CD14-positive monocyte (primary cell): ENCODE measurements at regions not wholly inside any gene's neighbourhood (a gene's known extent, or its start where the extent isn't known, plus 50 kb on each side); places are given as distances from the start of the nearest gene placed in this dataset.

Source experiments
- DNase-seq, 3 donors: peaks; one replicate each; pipeline ENCODE4 v3.0.0-alpha.2; 2011 to 2022
- H2AFZ ChIP-seq: 2 replicates; pipeline ENCODE4 v1.6.0; 2012; ENCODE audit warnings: mild to moderate bottlenecking, low read depth, low read length, inconsistent platforms; ENCODE audit not compliant: insufficient read depth, poor library complexity, severe bottlenecking
- H3K27ac ChIP-seq, 2 donors: 1 replicate in 1 of 2; 2 replicates in 1 of 2; pipeline ENCODE4 v1.5.1; 2012 to 2013; ENCODE audit warnings: low read length in 2 of 2, control low read depth in 1 of 2, inconsistent platforms in 1 of 2, low read depth in 1 of 2, mild to moderate bottlenecking in 1 of 2
- H3K27me3 ChIP-seq, 2 donors: one replicate each; pipeline versions ENCODE4 v1.6.0 to v1.6.1; 2011 to 2013; ENCODE audit warnings: low read length in 2 of 2; ENCODE audit not compliant: control insufficient read depth in 2 of 2, insufficient read depth in 2 of 2
- H3K36me3 ChIP-seq, 2 donors: replicated peaks in 1 of 2; 1 replicate in 1 of 2; 2 replicates in 1 of 2; pipeline versions ENCODE4 v1.5.1 to v1.6.1; 2012 to 2013; ENCODE audit warnings: low read length in 2 of 2, control low read depth in 1 of 2, inconsistent platforms in 1 of 2, mild to moderate bottlenecking in 1 of 2; ENCODE audit not compliant: insufficient read depth in 2 of 2, control insufficient read depth in 1 of 2
- H3K4me1 ChIP-seq, 2 donors: 1 replicate in 1 of 2; 2 replicates in 1 of 2; pipeline versions ENCODE4 v1.5.1 to v1.6.1; 2012 to 2013; ENCODE audit warnings: low read length in 2 of 2, control low read depth in 1 of 2, inconsistent platforms in 1 of 2, mild to moderate bottlenecking in 1 of 2, moderate library complexity in 1 of 2; ENCODE audit not compliant: insufficient read depth in 2 of 2, control insufficient read depth in 1 of 2
- H3K4me2 ChIP-seq: replicated peaks from 2 replicates; pipeline ENCODE3; 2012; ENCODE audit warnings: low read length, moderate library complexity, mild to moderate bottlenecking; ENCODE audit not compliant: poor library complexity, severe bottlenecking; ENCODE audit errors: extremely low read depth
- H3K4me3 ChIP-seq, 3 experiments: fragments of 200-600 bp in 1 of 3; sonication (generic) in 1 of 3; replicated peaks in 1 of 3; 1 replicate in 2 of 3; 2 replicates in 1 of 3; pipeline ENCODE4 v1.5.1; 2011 to 2013; ENCODE audit warnings: low read length in 3 of 3, mild to moderate bottlenecking in 3 of 3, control low read depth in 2 of 3, low read depth in 2 of 3, inconsistent platforms in 1 of 3, moderate library complexity in 1 of 3
- H3K79me2 ChIP-seq: 2 replicates; pipeline ENCODE4 v1.6.0; 2012; ENCODE audit warnings: mild to moderate bottlenecking, control low read depth, inconsistent platforms, low read length, moderate library complexity; ENCODE audit not compliant: insufficient read depth
- H3K9ac ChIP-seq: 2 replicates; pipeline ENCODE4 v1.6.0; 2017; ENCODE audit warnings: low read length, mild to moderate bottlenecking; ENCODE audit not compliant: insufficient read depth, poor library complexity, severe bottlenecking
- H3K9me3 ChIP-seq, 2 donors: replicated peaks in 1 of 2; 1 replicate in 1 of 2; 2 replicates in 1 of 2; pipeline versions ENCODE4 v1.5.1 to v1.6.1; 2012 to 2013; ENCODE audit warnings: low read length in 2 of 2, control low read depth in 1 of 2; ENCODE audit not compliant: control insufficient read depth in 1 of 2, insufficient read depth in 1 of 2
- H4K20me1 ChIP-seq: 2 replicates; pipeline ENCODE4 v1.6.0; 2012; ENCODE audit warnings: mild to moderate bottlenecking, low read length, control low read depth, moderate library complexity; ENCODE audit not compliant: insufficient read depth
- H3K27ac Mint-ChIP-seq, 7 donors: one replicate each; pipeline ENCODE4 v1.8.0; 2020; ENCODE audit warnings: mild to moderate bottlenecking in 7 of 7, mixed read lengths in 7 of 7, moderate library complexity in 6 of 7, inconsistent platforms in 2 of 7
- H3K27me3 Mint-ChIP-seq, 3 donors: one replicate each; pipeline ENCODE4 v1.8.0; 2021 to 2022; ENCODE audit warnings: low read depth in 3 of 3, mild to moderate bottlenecking in 3 of 3, mixed read lengths in 3 of 3, moderate library complexity in 3 of 3, inconsistent platforms in 1 of 3
- H3K36me3 Mint-ChIP-seq, 2 donors: one replicate each; pipeline ENCODE4 v1.8.0; 2020; ENCODE audit warnings: mixed read lengths in 2 of 2, inconsistent platforms in 1 of 2, mild to moderate bottlenecking in 1 of 2
- H3K4me1 Mint-ChIP-seq: one replicate; pipeline ENCODE4 v1.8.0; 2020; ENCODE audit warnings: mild to moderate bottlenecking, mixed read lengths
- H3K4me3 Mint-ChIP-seq, 2 donors: one replicate each; pipeline ENCODE4 v1.8.0; 2020; ENCODE audit warnings: mild to moderate bottlenecking in 2 of 2, mixed read lengths in 2 of 2, moderate library complexity in 1 of 2
- H3K9me3 Mint-ChIP-seq, 7 donors: one replicate each; pipeline ENCODE4 v1.8.0; 2020 to 2022; ENCODE audit warnings: mixed read lengths in 7 of 7, mild to moderate bottlenecking in 6 of 7, moderate library complexity in 6 of 7, inconsistent platforms in 2 of 7
- WGBS: methylation state at CpG from one replicate; pipeline ENCODE4 v1.1.5; 2013; ENCODE audit warnings: missing lambda C conversion rate; ENCODE audit not compliant: insufficient coverage; 5-methylcytosine and 5-hydroxymethylcytosine counted together
- intact Hi-C, 2 donors: fragments of 100-400 bp; cut with micrococcal nuclease; formaldehyde crosslinking; loops; one replicate each; pipeline versions ENCODE4 v1.15.0 to v1.15.1; 2023
- TF ChIP-seq, protein P1 (sequence below): fragments of 200-600 bp; IDR thresholded peaks from one replicate; pipeline ENCODE4 v1.8.0; 2022; ENCODE audit warnings: antibody characterized with exemption, mild to moderate bottlenecking

DNA sequence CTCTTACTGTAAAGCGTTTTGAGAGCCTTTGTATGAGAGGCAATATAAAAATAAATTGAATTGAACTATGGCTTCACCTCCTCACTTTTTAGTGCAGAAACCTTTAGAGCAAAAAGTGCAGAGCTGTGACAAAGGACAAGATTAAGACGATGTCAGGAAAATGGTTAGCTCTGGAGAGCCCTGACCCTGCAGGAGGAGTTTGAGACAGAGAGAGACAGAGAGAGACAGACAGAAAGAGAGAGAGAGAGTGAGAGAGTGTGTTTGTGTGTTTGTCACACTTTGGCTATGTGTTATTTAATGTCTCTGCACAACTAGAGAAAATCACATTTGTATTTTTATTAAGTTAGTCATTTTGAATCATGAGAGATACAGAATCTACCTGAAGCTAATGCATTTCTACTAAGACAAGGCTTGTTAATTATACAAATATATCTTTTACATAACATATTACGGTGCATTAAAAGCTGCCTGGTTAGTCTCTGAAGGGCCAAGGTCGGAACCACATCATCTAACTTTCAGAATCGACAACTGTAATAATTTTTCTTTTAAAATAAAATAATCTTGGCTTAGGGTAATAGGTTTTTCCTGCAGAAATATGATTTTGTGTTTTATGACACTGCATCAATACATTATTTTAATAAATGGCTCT, 423.5 kb upstream of the ZEB2 start:
- H2AFZ ChIP-seq = no peak overlapping the region
- Mint-ChIP-seq H3K27ac (no peak overlapping the region), H3K4me3 (no peak overlapping the region), H3K9me3 (peaks cover 0 to 13% (median 2%) of the 10 kb centered on the region in 7 donors), H3K4me1 (peaks cover 20% of the 10 kb centered on the region), H3K27me3 (peaks cover 0 to 5% (median 0%) of the 10 kb centered on the region in 3 donors), H3K36me3 (no peaks in the 10 kb centered on the region)
- peaks cover 9 to 12% of the 10 kb centered on the region in 2 donors for H3K4me1 ChIP-seq
- no peaks in the 10 kb centered on the region for H3K79me2 ChIP-seq
- intact Hi-C loops = no loop called here
- no peaks in the 10 kb centered on the region for H4K20me1 ChIP-seq
- no peak overlapping the region for H3K4me2 ChIP-seq
- H3K4me3 ChIP-seq = no peak overlapping the region
- WGBS = 100% methylated on average over 1 of the region's 5 CpGs
- TF ChIP-seq, protein P1, sequence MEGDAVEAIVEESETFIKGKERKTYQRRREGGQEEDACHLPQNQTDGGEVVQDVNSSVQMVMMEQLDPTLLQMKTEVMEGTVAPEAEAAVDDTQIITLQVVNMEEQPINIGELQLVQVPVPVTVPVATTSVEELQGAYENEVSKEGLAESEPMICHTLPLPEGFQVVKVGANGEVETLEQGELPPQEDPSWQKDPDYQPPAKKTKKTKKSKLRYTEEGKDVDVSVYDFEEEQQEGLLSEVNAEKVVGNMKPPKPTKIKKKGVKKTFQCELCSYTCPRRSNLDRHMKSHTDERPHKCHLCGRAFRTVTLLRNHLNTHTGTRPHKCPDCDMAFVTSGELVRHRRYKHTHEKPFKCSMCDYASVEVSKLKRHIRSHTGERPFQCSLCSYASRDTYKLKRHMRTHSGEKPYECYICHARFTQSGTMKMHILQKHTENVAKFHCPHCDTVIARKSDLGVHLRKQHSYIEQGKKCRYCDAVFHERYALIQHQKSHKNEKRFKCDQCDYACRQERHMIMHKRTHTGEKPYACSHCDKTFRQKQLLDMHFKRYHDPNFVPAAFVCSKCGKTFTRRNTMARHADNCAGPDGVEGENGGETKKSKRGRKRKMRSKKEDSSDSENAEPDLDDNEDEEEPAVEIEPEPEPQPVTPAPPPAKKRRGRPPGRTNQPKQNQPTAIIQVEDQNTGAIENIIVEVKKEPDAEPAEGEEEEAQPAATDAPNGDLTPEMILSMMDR = no peak
- no peak overlapping the region for H3K27ac ChIP-seq
- H3K9me3 ChIP-seq = no peaks in the 10 kb centered on the region
- H3K27me3 ChIP-seq = no peaks in the 10 kb centered on the region
- no peaks in the 10 kb centered on the region for H3K36me3 ChIP-seq
- no peak for DNase-seq
- no peak overlapping the region for H3K9ac ChIP-seq

DNA sequence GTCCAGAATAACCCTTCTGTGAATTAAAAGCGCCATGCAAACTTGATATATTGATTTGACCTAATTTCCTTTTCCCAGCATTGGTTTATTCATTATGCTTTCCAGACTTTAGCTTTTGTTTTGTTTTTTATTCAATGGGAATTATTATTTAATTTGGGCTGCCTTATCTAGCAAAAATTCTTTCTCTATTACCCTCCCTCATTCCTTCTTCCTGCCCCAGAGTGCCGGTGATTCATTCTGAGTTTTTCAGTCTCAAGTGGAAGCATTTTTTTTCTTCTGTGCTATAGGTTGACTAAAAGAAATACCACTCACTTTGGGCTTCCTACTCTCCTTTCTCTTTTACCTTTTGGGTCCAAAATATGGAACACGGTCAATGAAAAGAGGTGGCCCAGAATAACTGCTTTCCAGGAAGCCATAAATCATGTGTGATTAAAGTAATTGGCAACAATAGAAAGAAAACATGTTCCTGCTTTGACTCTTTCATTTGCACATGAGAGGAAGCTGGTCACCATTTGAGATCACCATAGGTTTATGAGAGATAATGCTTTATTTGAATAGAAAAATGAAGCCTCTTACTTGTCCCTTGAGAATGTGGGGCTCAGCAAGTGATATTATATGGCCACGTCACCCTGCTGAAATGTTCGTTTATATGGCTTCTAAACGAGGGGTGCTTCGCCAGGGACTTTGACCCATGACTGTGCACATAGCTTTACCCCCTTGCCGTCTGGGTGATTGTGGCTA, 422.8 kb upstream of the ZEB2 start:
- Mint-ChIP-seq H3K27me3 (peaks cover 0 to 5% (median 0%) of the 10 kb centered on the region in 3 donors), H3K4me1 (peaks cover 21% of the 10 kb centered on the region), H3K27ac (peak overlapping the region in 1 of 7 donors; percentile 51), H3K36me3 (no peaks in the 10 kb centered on the region), H3K9me3 (peaks cover 0 to 13% (median 2%) of the 10 kb centered on the region in 7 donors), H3K4me3 (no peak overlapping the region)
- H3K36me3 ChIP-seq = no peaks in the 10 kb centered on the region
- H3K4me1 ChIP-seq = peaks cover 12 to 16% of the 10 kb centered on the region in 2 donors
- TF ChIP-seq, protein P1 = no peak
- no peak for DNase-seq
- H3K27ac ChIP-seq = no peak overlapping the region
- intact Hi-C loops = no loop called here
- H3K9me3 ChIP-seq = no peaks in the 10 kb centered on the region
- H3K79me2 ChIP-seq = no peaks in the 10 kb centered on the region
- H3K4me2 ChIP-seq = no peak overlapping the region
- H4K20me1 ChIP-seq = no peaks in the 10 kb centered on the region
- no peaks in the 10 kb centered on the region for H3K27me3 ChIP-seq
- H3K9ac ChIP-seq = no peak overlapping the region
- H3K4me3 ChIP-seq = no peak overlapping the region
- H2AFZ ChIP-seq = no peak overlapping the region
- 83% methylated on average over 2 of the region's 8 CpGs for WGBS
